H9 (cell line): ENCODE measurements at regions not wholly inside any gene's neighbourhood (a gene's known extent, or its start where the extent isn't known, plus 50 kb on each side); places are given as distances from the start of the nearest gene placed in this dataset.

ENCODE experiments used
- DNase-seq: peaks from one replicate; pipeline ENCODE4 v3.0.0-alpha.2; 2017
- H2AFZ ChIP-seq: one replicate; pipeline ENCODE4 v1.6.1; 2013; ENCODE audit warnings: mild to moderate bottlenecking, low read length, control low read depth, moderate library complexity
- H2AK5ac ChIP-seq: 2 replicates; pipeline ENCODE4 v1.6.1; 2013; ENCODE audit warnings: low read length, control low read depth, mixed read lengths; ENCODE audit not compliant: insufficient read length
- H2BK120ac ChIP-seq: one replicate; pipeline ENCODE4 v1.6.1; 2013; ENCODE audit warnings: low read depth, mild to moderate bottlenecking, low read length, control low read depth, inconsistent platforms; ENCODE audit not compliant: poor library complexity, severe bottlenecking
- H2BK12ac ChIP-seq: 2 replicates; pipeline ENCODE4 v1.6.1; 2013; ENCODE audit warnings: low read length, control low read depth, mixed read lengths, low read depth; ENCODE audit not compliant: insufficient read length
- H2BK15ac ChIP-seq: 2 replicates; pipeline ENCODE4 v1.6.1; 2013; ENCODE audit warnings: low read depth, low read length, control low read depth
- H2BK20ac ChIP-seq: one replicate; pipeline ENCODE4 v1.6.1; 2013; ENCODE audit warnings: low read depth, mild to moderate bottlenecking, low read length, control low read depth, inconsistent platforms; ENCODE audit not compliant: poor library complexity, severe bottlenecking
- H2BK5ac ChIP-seq: 2 replicates; pipeline ENCODE4 v1.6.1; 2013; ENCODE audit warnings: low read length, control low read depth, mixed read lengths; ENCODE audit not compliant: insufficient read length
- H3K14ac ChIP-seq: 2 replicates; pipeline ENCODE4 v1.6.1; 2013; ENCODE audit warnings: low read length, control low read depth; ENCODE audit not compliant: insufficient read depth
- H3K18ac ChIP-seq: 2 replicates; pipeline ENCODE4 v1.6.1; 2013; ENCODE audit warnings: low read depth, mild to moderate bottlenecking, mixed read lengths, low read length, control low read depth; ENCODE audit not compliant: insufficient read length
- H3K23ac ChIP-seq: 2 replicates; pipeline ENCODE4 v1.6.1; 2013; ENCODE audit warnings: low read length, control low read depth, mixed read lengths, low read depth; ENCODE audit not compliant: insufficient read length
- H3K23me2 ChIP-seq: 2 replicates; pipeline ENCODE4 v1.6.1; 2013; ENCODE audit warnings: low read depth, mild to moderate bottlenecking, mixed read lengths, low read length, control low read depth; ENCODE audit not compliant: insufficient read length, poor library complexity, severe bottlenecking
- H3K27ac ChIP-seq: 2 replicates; pipeline ENCODE4 v1.5.1; 2013; ENCODE audit warnings: low read length, control low read depth, mixed read lengths, low read depth; ENCODE audit not compliant: insufficient read length
- H3K27me3 ChIP-seq: 2 replicates; pipeline ENCODE4 v1.6.1; 2013; ENCODE audit warnings: low read length, control low read depth, inconsistent platforms; ENCODE audit not compliant: insufficient read depth
- H3K4ac ChIP-seq: 2 replicates; pipeline ENCODE4 v1.6.1; 2013; ENCODE audit warnings: low read depth, mild to moderate bottlenecking, control low read depth, inconsistent platforms, low read length, moderate library complexity
- H3K4me1 ChIP-seq: 2 replicates; pipeline ENCODE4 v1.6.1; 2013; ENCODE audit warnings: low read length, control low read depth, inconsistent platforms; ENCODE audit not compliant: insufficient read depth
- H3K4me2 ChIP-seq: 2 replicates; pipeline ENCODE4 v1.6.1; 2013; ENCODE audit warnings: low read length, control low read depth, mixed read lengths; ENCODE audit not compliant: insufficient read length, insufficient read depth
- H3K56ac ChIP-seq: 2 replicates; pipeline ENCODE4 v1.6.1; 2013; ENCODE audit warnings: low read depth, mild to moderate bottlenecking, mixed read lengths, low read length, control low read depth; ENCODE audit not compliant: insufficient read length
- H3K79me1 ChIP-seq: 2 replicates; pipeline ENCODE4 v1.6.1; 2013; ENCODE audit warnings: low read depth, mild to moderate bottlenecking, moderate library complexity, low read length, control low read depth, inconsistent platforms; ENCODE audit not compliant: insufficient read depth, poor library complexity, severe bottlenecking
- H3K79me2 ChIP-seq: 2 replicates; pipeline ENCODE4 v1.6.1; 2013; ENCODE audit warnings: low read length, control low read depth, inconsistent platforms; ENCODE audit not compliant: insufficient read depth
- H3K9ac ChIP-seq: 2 replicates; pipeline ENCODE4 v1.6.1; 2013; ENCODE audit warnings: low read length, control low read depth, mixed read lengths; ENCODE audit not compliant: insufficient read length; ENCODE audit errors: extremely low read depth
- H3K9me3 ChIP-seq: one replicate; pipeline ENCODE4 v1.6.1; 2013; ENCODE audit warnings: low read depth, low read length, inconsistent platforms; ENCODE audit not compliant: control insufficient read depth
- H3T11ph ChIP-seq: one replicate; pipeline ENCODE4 v1.6.1; 2013; ENCODE audit warnings: mild to moderate bottlenecking, low read length, control low read depth, inconsistent platforms
- H4K20me1 ChIP-seq: one replicate; pipeline ENCODE4 v1.6.1; 2013; ENCODE audit not compliant: control insufficient read depth, insufficient read length, insufficient read depth
- H4K5ac ChIP-seq: 2 replicates; pipeline ENCODE4 v1.6.1; 2013; ENCODE audit warnings: low read depth, mild to moderate bottlenecking, mixed read lengths, low read length, control low read depth; ENCODE audit not compliant: insufficient read length
- H4K8ac ChIP-seq: replicated peaks from 2 replicates; pipeline ENCODE4 v1.6.1; 2013; ENCODE audit warnings: low read length, control low read depth, mixed read lengths, low read depth; ENCODE audit not compliant: insufficient read length
- H4K91ac ChIP-seq: 2 replicates; pipeline ENCODE4 v1.6.1; 2013; ENCODE audit warnings: low read depth, mild to moderate bottlenecking, moderate library complexity, mixed read lengths, low read length, control low read depth; ENCODE audit not compliant: insufficient read length
- H3K27ac Mint-ChIP-seq, 3 experiments: 2 replicates in 2 of 3; 3 replicates in 1 of 3; pipeline ENCODE4 v1.8.0; 2020 to 2021; ENCODE audit warnings: mixed read lengths in 3 of 3, mild to moderate bottlenecking in 1 of 3, moderate library complexity in 1 of 3
- H3K27me3 Mint-ChIP-seq: 2 replicates; pipeline ENCODE4 v1.8.0; 2021; ENCODE audit warnings: low read depth, mild to moderate bottlenecking, moderate library complexity, mixed read lengths
- H3K36me3 Mint-ChIP-seq, 3 experiments: 2 replicates in 2 of 3; 3 replicates in 1 of 3; pipeline ENCODE4 v1.8.0; 2020 to 2021; ENCODE audit warnings: low read depth in 3 of 3, mixed read lengths in 3 of 3; ENCODE audit not compliant: insufficient read depth in 1 of 3
- H3K4me1 Mint-ChIP-seq, 2 experiments: 2 replicates each; pipeline ENCODE4 v1.8.0; 2020; ENCODE audit warnings: mixed read lengths in 2 of 2
- H3K4me3 Mint-ChIP-seq, 2 experiments: 2 replicates in 1 of 2; 3 replicates in 1 of 2; pipeline ENCODE4 v1.8.0; 2020 to 2021; ENCODE audit warnings: mild to moderate bottlenecking in 2 of 2, mixed read lengths in 2 of 2, moderate library complexity in 1 of 2
- H3K9me3 Mint-ChIP-seq, 2 experiments: 2 replicates in 1 of 2; 3 replicates in 1 of 2; pipeline ENCODE4 v1.8.0; 2020; ENCODE audit warnings: mild to moderate bottlenecking in 2 of 2, mixed read lengths in 2 of 2, moderate library complexity in 1 of 2
- CTCF ChIP-seq: fragments of 200-600 bp; sonication (generic); conservative IDR thresholded peaks from 3 replicates; pipeline ENCODE4 v1.8.0; 2021; ENCODE audit warnings: antibody characterized with exemption, mild to moderate bottlenecking
- WGBS: extraction: QIAGEN DNeasy Blood & Tissue Kit; methylation state at CpG from one replicate; pipeline ENCODE4 v1.1.7; 2013; ENCODE audit warnings: missing lambda C conversion rate, low lambda C conversion rate, mixed read lengths; ENCODE audit not compliant: insufficient read length; ENCODE audit errors: extremely low coverage; 5-methylcytosine and 5-hydroxymethylcytosine counted together

- H3K9ac ChIP-seq = no peak overlapping the region
- H2BK12ac ChIP-seq = no peak overlapping the region
- H3K27me3 ChIP-seq = no peaks in the 10 kb centered on the region
- no peak overlapping the region for H2AK5ac ChIP-seq
- no peaks in the 10 kb centered on the region for H3K9me3 ChIP-seq
- H3K56ac ChIP-seq = no peak overlapping the region
- no peaks in the 10 kb centered on the region for H3K79me1 ChIP-seq
- Mint-ChIP-seq H3K9me3 (peaks cover 0 to 5% of the 10 kb centered on the region in 2 experiments; a peak in 2 of 5 replicates), H3K27ac (peak overlapping the region in 1 of 3 experiments; percentile 29; a peak in 1 of 7 replicates), H3K36me3 (peaks cover 0 to 3% (median 3%) of the 10 kb centered on the region in 3 experiments; a peak in 3 of 7 replicates), H3K4me1 (peaks cover 23 to 29% of the 10 kb centered on the region in 2 experiments), H3K4me3 (no peak overlapping the region), H3K27me3 (no peaks in the 10 kb centered on the region; the same call in none of the 2 replicates)
- TF ChIP-seq CTCF = no peak
- H4K20me1 ChIP-seq = no peaks in the 10 kb centered on the region
- no peaks in the 10 kb centered on the region for H3K79me2 ChIP-seq
- no peak overlapping the region for H3K18ac ChIP-seq
- no peak for DNase-seq
- no peak overlapping the region for H3T11ph ChIP-seq
- no peak overlapping the region for H2BK15ac ChIP-seq
- no peak overlapping the region for H2BK120ac ChIP-seq
- no peaks in the 10 kb centered on the region for H3K23me2 ChIP-seq
- no CpG with 5 or more reads among the region's 14 CpGs for WGBS
- H3K4me1 ChIP-seq = peaks cover 2% of the 10 kb centered on the region; the same call in 1 of the 2 replicates
- H3K4me2 ChIP-seq = no peak overlapping the region
- H2BK20ac ChIP-seq = no peak overlapping the region
- H2BK5ac ChIP-seq = no peak overlapping the region
- H4K91ac ChIP-seq = no peak overlapping the region
- H3K27ac ChIP-seq = no peak overlapping the region
- no peak overlapping the region for H4K8ac ChIP-seq
- H4K5ac ChIP-seq = no peak overlapping the region
- H3K23ac ChIP-seq = no peak overlapping the region
- H3K4ac ChIP-seq = no peak overlapping the region
- H3K14ac ChIP-seq = no peak overlapping the region
- no peak overlapping the region for H2AFZ ChIP-seq
These were observed 243.2 kb upstream of the TSHZ3 start for GRCh38 chr19:31592456-31592855.
